ENCODE measurements at regions not wholly inside any gene's neighbourhood (a gene's known extent, or its start where the extent isn't known, plus 50 kb on each side); places are given as distances from the start of the nearest gene placed in this dataset.

DNA sequence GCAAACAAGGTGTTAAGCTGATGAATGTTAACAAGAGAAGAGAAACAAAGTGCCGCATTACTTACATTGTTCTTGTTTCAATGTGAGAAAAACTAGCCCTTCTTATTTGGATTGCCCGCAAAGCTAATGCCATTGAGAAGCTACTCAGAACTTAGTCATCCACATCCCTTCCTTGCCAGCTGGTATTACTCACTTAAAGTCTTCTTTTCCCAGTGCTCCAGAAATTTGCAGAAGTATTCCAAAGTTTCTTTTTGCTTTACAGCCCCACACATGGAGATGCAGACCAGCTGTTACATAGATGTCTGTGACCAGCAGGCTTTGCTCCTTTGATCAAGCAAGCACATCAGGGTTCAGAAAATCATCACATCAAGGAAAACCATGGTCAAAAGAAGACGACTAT lies 529.0 kb downstream of the TBC1D32 start:
- no peak overlapping the region for H2BK120ac ChIP-seq (ENCODE audit: low read depth, low read length, poor library complexity, severe bottlenecking)
- H3K9me3 ChIP-seq (ENCODE audit: control insufficient read depth, low read depth, low read length), result no peaks in the 10 kb centered on the region
- no peak overlapping the region for H3K23ac ChIP-seq (ENCODE audit: insufficient read length, low read depth, low read length)
- Mint-ChIP-seq H3K36me3 (ENCODE audit: insufficient read depth in 1 of 3, low read depth in 3 of 3) (peaks cover 0 to 8% (median 1%) of the 10 kb centered on the region in 3 experiments; a peak in 5 of 7 replicates), H3K27me3 (ENCODE audit: low read depth) (no peaks in the 10 kb centered on the region), H3K4me1 (peaks cover 0 to 10% of the 10 kb centered on the region in 2 experiments; a peak in 3 of 4 replicates), H3K27ac (no peak overlapping the region), H3K4me3 (no peak overlapping the region), H3K9me3 (peaks cover 4 to 7% of the 10 kb centered on the region in 2 experiments; a peak in 4 of 5 replicates)
- no peaks in the 10 kb centered on the region for H3K79me2 ChIP-seq (ENCODE audit: insufficient read depth, low read length)
- H2BK12ac ChIP-seq (ENCODE audit: insufficient read length, low read depth, low read length), result no peak overlapping the region
- H2BK20ac ChIP-seq (ENCODE audit: low read depth, low read length, poor library complexity, severe bottlenecking), result no peak overlapping the region
- no peak overlapping the region for H3K14ac ChIP-seq (ENCODE audit: insufficient read depth, low read length)
- no peak overlapping the region for H3K18ac ChIP-seq (ENCODE audit: insufficient read length, low read depth, low read length)
- H3K9ac ChIP-seq (ENCODE audit: extremely low read depth, insufficient read length, low read length), result no peak overlapping the region
- H3K4me2 ChIP-seq (ENCODE audit: insufficient read depth, insufficient read length, low read length), result no peak overlapping the region
- no peak overlapping the region for H2BK5ac ChIP-seq (ENCODE audit: insufficient read length, low read length)
- no peak overlapping the region for H4K91ac ChIP-seq (ENCODE audit: insufficient read length, low read depth, low read length)
- no CpG with 5 or more reads among the region's 3 CpGs for WGBS (ENCODE audit: extremely low coverage, insufficient read length, low lambda C conversion rate)
- no peak overlapping the region for H4K8ac ChIP-seq (replicated peaks; ENCODE audit: insufficient read length, low read depth, low read length)
- H4K20me1 ChIP-seq (ENCODE audit: control insufficient read depth, insufficient read depth, insufficient read length), result no peaks in the 10 kb centered on the region
- TF ChIP-seq, protein P1, sequence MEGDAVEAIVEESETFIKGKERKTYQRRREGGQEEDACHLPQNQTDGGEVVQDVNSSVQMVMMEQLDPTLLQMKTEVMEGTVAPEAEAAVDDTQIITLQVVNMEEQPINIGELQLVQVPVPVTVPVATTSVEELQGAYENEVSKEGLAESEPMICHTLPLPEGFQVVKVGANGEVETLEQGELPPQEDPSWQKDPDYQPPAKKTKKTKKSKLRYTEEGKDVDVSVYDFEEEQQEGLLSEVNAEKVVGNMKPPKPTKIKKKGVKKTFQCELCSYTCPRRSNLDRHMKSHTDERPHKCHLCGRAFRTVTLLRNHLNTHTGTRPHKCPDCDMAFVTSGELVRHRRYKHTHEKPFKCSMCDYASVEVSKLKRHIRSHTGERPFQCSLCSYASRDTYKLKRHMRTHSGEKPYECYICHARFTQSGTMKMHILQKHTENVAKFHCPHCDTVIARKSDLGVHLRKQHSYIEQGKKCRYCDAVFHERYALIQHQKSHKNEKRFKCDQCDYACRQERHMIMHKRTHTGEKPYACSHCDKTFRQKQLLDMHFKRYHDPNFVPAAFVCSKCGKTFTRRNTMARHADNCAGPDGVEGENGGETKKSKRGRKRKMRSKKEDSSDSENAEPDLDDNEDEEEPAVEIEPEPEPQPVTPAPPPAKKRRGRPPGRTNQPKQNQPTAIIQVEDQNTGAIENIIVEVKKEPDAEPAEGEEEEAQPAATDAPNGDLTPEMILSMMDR (conservative IDR thresholded peaks at IDR 0.05), result no peak
- H3K27ac ChIP-seq (ENCODE audit: insufficient read length, low read depth, low read length), result no peak overlapping the region
- no peaks in the 10 kb centered on the region for H3K4me1 ChIP-seq (ENCODE audit: insufficient read depth, low read length)
- H2BK15ac ChIP-seq (ENCODE audit: low read depth, low read length), result no peak overlapping the region
- no peaks in the 10 kb centered on the region for H3K79me1 ChIP-seq (ENCODE audit: insufficient read depth, low read depth, low read length, poor library complexity, severe bottlenecking)
- H3K56ac ChIP-seq (ENCODE audit: insufficient read length, low read depth, low read length), result no peak overlapping the region
- no peak for DNase-seq
- H3K4ac ChIP-seq (ENCODE audit: low read depth, low read length), result no peak overlapping the region
- H2AK5ac ChIP-seq (ENCODE audit: insufficient read length, low read length), result no peak overlapping the region
- H3K27me3 ChIP-seq (ENCODE audit: insufficient read depth, low read length), result no peaks in the 10 kb centered on the region
- no peaks in the 10 kb centered on the region for H3K23me2 ChIP-seq (ENCODE audit: insufficient read length, low read depth, low read length, poor library complexity, severe bottlenecking)
- H2AFZ ChIP-seq (ENCODE audit: low read length), result no peak overlapping the region
- no peak overlapping the region for H3T11ph ChIP-seq (ENCODE audit: low read length)
- H4K5ac ChIP-seq (ENCODE audit: insufficient read length, low read depth, low read length), result no peak overlapping the region

All from H9 (cell line).